BJ (cell line): ENCODE measurements at regions not wholly inside any gene's neighbourhood (a gene's known extent, or its start where the extent isn't known, plus 50 kb on each side); places are given as distances from the start of the nearest gene placed in this dataset.

Source experiments
- CTCF ChIA-PET: fragments of 350-600 bp; formaldehyde crosslinking; extraction: SDS; loops from one replicate; lab custom pipeline; 2021; ENCODE audit warnings: antibody characterized with exemption, inconsistent platforms; lab: Yijun Ruan, JAX
- POLR2A ChIA-PET: fragments of 300-600 bp; sonication (Branson Sonifier 250); formaldehyde crosslinking; extraction: SDS; loops from one replicate; lab custom pipeline; 2021; ENCODE audit warnings: antibody characterized with exemption; lab: Charles Lee
- DNase-seq: peaks from one replicate; pipeline ENCODE4 v3.0.0-alpha.2; 2011; ENCODE audit warnings: low read depth
- H3K27me3 ChIP-seq: 2 replicates; pipeline ENCODE4 v1.6.0; 2011; ENCODE audit warnings: low read length; ENCODE audit not compliant: control insufficient read depth, insufficient read depth
- H3K36me3 ChIP-seq: 2 replicates; pipeline ENCODE4 v1.5.1; 2011; ENCODE audit warnings: low read length; ENCODE audit not compliant: control insufficient read depth, insufficient read depth
- H3K4me3 ChIP-seq: 2 replicates; pipeline ENCODE4 v1.5.1; 2011; ENCODE audit warnings: low read depth, mild to moderate bottlenecking, control low read depth, low read length
- CTCF ChIP-seq: IDR thresholded peaks from 2 replicates; pipeline ENCODE4 v1.5.1; 2011; ENCODE audit warnings: low read depth, mild to moderate bottlenecking, control low read depth, inconsistent platforms, low read length, moderate library complexity; ENCODE audit not compliant: insufficient read depth

- H3K36me3 ChIP-seq = no peaks in the 10 kb centered on the region
- CTCF ChIA-PET = no interaction called here
Observed at GRCh38 chr3:165254812-165255211, 58.6 kb upstream of the SLITRK3 start.

More at GRCh38 chr3:165254812-165255211, 58.6 kb upstream of the SLITRK3 start:
- TF ChIP-seq CTCF = no peak
- no peak for DNase-seq
- Histone ChIP-seq H3K4me3 (no peak overlapping the region), H3K27me3 (no peaks in the 10 kb centered on the region)
- POLR2A ChIA-PET = no interaction called here
